Coronary artery (tissue), 2 donors: ENCODE measurements at regions not wholly inside any gene's neighbourhood (a gene's known extent, or its start where the extent isn't known, plus 50 kb on each side); places are given as distances from the start of the nearest gene placed in this dataset.

Experiments
- DNase-seq: peaks from one replicate; pipeline ENCODE4 v3.0.0-alpha.2; 2017; ENCODE audit warnings: low spot score
- H3K27ac ChIP-seq, 2 donors: fragments of 200-600 bp; sonication (generic); one replicate each; pipeline ENCODE4 v1.5.1; 2016 to 2019
- H3K4me3 ChIP-seq: fragments of 200-600 bp; sonication (generic); 2 replicates; pipeline ENCODE4 v1.5.1; 2016; ENCODE audit warnings: mild to moderate bottlenecking, moderate library complexity
- TF ChIP-seq, protein P1 (sequence below): fragments of 200-600 bp; sonication (generic); IDR thresholded peaks from one replicate; pipeline ENCODE4 v1.5.1; 2019; ENCODE audit warnings: antibody characterized with exemption

DNA sequence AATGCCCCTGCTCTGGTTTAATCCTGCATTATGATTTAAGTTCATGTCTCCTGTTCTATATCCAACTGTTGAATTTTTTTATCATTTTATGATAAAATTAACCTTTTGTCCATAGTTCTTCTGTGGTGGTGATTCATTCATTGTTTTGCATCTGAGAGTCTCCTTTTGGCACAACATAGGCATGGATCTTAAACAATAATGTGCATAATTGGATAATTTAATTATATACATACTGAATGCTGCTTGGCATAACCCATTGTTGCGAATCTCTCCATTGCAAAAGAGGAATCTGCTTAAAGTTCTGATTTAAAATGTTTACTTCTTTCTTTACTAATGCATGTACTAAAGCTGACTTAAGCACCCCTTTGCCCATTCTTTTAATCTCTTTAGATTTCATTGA is 2788.4 kb downstream of the PCDH9 start:
- TF ChIP-seq, protein P1, sequence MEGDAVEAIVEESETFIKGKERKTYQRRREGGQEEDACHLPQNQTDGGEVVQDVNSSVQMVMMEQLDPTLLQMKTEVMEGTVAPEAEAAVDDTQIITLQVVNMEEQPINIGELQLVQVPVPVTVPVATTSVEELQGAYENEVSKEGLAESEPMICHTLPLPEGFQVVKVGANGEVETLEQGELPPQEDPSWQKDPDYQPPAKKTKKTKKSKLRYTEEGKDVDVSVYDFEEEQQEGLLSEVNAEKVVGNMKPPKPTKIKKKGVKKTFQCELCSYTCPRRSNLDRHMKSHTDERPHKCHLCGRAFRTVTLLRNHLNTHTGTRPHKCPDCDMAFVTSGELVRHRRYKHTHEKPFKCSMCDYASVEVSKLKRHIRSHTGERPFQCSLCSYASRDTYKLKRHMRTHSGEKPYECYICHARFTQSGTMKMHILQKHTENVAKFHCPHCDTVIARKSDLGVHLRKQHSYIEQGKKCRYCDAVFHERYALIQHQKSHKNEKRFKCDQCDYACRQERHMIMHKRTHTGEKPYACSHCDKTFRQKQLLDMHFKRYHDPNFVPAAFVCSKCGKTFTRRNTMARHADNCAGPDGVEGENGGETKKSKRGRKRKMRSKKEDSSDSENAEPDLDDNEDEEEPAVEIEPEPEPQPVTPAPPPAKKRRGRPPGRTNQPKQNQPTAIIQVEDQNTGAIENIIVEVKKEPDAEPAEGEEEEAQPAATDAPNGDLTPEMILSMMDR, result no peak
- no peak overlapping the region for H3K4me3 ChIP-seq
- no peak for DNase-seq
- no peak overlapping the region for H3K27ac ChIP-seq

DNA sequence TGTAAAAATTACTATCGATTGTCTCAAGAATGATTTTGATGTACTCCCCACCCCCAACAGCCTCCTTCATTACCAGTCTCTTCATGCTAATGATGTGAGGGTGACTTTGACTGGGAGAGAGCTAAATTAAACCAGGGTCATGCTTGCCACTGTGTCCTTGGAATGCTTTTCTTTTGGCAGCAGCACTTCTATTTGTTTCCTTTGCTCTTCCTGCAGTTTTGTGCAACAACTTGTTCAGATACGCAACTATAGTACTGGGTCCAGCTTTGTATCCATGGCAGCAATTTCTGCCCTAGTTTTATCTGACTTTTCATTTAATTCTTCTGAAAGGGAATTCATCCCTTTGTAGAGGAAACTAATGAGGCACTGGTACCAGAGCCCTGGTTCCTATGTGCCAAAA is 2792.1 kb downstream of the PCDH9 start:
- TF ChIP-seq, protein P1, result no peak
- DNase-seq, result no peak
- Histone ChIP-seq H3K4me3 (no peak overlapping the region), H3K27ac (no peak overlapping the region)

DNA sequence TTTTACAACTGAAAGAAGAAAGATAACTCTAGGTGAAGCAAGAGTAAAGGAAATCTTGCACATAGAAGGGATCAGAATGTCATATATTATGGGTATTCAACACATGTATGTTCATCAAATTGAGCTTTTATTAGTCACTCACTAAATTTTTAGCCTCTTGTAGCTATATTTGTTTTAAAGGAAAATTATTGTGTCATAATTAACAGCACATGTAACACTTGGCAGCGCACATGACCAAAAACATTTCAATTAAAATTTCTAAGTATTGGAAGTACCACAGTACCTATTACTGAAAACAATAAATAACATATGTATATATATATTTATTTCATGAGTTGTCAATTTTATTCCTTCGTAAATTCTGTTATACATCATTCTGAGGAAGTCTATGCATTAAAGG is 2800.4 kb downstream of the PCDH9 start:
- DNase-seq, result no peak
- TF ChIP-seq, protein P1, result no peak
- Histone ChIP-seq H3K4me3 (no peak overlapping the region), H3K27ac (no peak overlapping the region)

DNA sequence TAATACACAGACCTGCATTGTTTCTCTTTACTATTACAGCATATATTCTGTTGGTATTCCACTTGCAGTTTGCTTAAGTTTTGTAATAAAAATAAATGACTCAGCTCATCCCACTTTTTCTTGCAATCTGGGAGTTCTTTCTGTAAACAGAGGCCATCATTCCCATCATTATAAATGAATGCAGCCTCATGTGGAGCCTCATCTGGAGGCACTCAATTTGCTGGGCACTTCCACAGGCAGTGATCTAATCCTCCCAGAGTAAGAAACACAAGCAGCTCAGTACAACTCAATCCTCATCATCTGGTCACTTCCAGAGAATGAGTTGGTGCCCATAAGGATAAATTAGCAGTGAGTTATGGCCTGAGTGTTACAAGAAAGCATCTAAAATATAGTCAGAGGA is 2801.9 kb downstream of the PCDH9 start:
- Histone ChIP-seq H3K27ac (no peak overlapping the region), H3K4me3 (no peak overlapping the region)
- TF ChIP-seq, protein P1, result no peak
- DNase-seq, result no peak

DNA sequence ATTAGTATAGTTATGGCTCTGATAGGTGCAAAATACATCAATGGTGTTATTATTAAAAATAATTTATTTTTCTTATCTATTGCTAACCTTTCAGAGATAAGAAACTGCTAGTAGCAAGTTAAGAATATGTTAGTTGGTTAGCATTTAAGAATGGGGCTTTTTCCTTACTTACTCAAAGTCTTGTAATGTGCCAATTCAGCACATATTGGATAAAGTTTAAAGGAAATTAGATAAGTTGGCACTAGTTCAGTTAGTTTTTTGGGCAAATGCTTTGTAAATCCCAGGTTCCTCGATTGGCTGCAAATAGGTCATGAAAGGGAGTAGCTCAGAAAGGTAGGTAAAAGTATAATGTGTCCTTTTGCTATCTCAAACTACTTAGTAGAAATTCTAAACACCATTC is 2806.7 kb downstream of the PCDH9 start:
- TF ChIP-seq, protein P1, result no peak
- DNase-seq, result no peak
- H3K27ac ChIP-seq, result no peak overlapping the region
- H3K4me3 ChIP-seq, result no peak overlapping the region

DNA sequence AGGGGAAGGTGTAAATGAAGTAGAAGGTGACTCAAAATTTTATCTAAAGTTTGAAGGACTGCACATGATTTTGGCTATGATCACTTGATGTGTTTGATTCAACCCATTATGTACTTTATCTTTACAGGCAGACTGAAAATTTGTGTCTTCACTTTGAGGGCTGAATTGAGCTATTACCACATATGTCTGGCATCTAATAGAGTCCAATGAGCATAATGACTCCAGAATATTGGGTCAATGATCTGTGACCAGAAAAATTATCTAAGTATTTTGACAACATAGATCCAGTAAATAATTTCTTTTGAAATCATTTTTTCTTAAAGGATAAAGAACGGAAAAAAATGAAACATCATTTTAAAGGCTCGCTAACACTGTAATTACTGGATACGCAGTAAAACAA is 2810.0 kb downstream of the PCDH9 start:
- TF ChIP-seq, protein P1, result no peak
- Histone ChIP-seq H3K4me3 (no peak overlapping the region), H3K27ac (no peak overlapping the region)
- no peak for DNase-seq

DNA sequence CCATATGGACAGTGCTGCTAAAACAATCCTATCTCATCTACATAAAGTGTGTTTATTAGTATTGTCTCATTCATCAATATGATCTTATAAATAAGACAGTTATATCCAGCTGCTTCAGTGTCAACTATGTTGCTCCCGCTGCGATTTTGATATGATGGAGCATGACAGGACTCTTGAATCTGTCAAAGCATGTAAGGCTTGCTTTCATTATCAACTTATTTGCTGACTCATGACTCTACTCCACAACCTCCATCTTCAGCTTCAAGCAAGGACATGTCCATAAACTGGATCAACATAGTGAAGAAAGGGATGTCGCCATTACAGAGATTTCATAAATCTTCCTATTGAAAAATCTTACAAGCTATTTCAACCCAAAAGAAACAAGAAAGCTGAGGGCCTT is 2812.6 kb downstream of the PCDH9 start:
- H3K4me3 ChIP-seq, result no peak overlapping the region
- TF ChIP-seq, protein P1, result no peak
- H3K27ac ChIP-seq, result no peak overlapping the region
- no peak for DNase-seq
